Gastrocnemius medialis (tissue), 4 donors: ENCODE measurements at regions not wholly inside any gene's neighbourhood (a gene's known extent, or its start where the extent isn't known, plus 50 kb on each side); places are given as distances from the start of the nearest gene placed in this dataset.
A peak's percentile ranks its signal among the peaks of the same experiment; 100 is the strongest.

Experiments used
- ATAC-seq, 2 donors: fragments of 150-250 bp; one replicate each; pipeline ENCODE4 v1.9.1; 2016
- DNase-seq, 2 donors: peaks; one replicate each; pipeline ENCODE4 v3.0.0-alpha.2; 2019
- H3K27ac ChIP-seq, 4 donors: fragments of 200-600 bp; sonication (generic); 1 replicate in 1 of 4; 2 replicates in 3 of 4; pipeline ENCODE4 v1.5.1; 2016 to 2018; ENCODE audit warnings: mild to moderate bottlenecking in 2 of 4, moderate library complexity in 1 of 4
- H3K27me3 ChIP-seq, 3 donors: fragments of 200-600 bp; sonication (generic) in 2 of 3; 1 replicate in 1 of 3; 2 replicates in 2 of 3; pipeline versions ENCODE4 v1.5.1 to v1.6.0; 2016 to 2019; ENCODE audit warnings: mild to moderate bottlenecking in 1 of 3, moderate library complexity in 1 of 3
- H3K36me3 ChIP-seq, 2 donors: fragments of 200-600 bp; sonication (generic) in 1 of 2; one replicate each; pipeline ENCODE4 v1.5.1; 2017 to 2018
- H3K4me1 ChIP-seq, 2 donors: fragments of 200-600 bp; sonication (generic) in 1 of 2; one replicate each; pipeline ENCODE4 v1.5.1; 2016 to 2017; ENCODE audit warnings: mild to moderate bottlenecking in 2 of 2
- H3K4me3 ChIP-seq, 4 donors: fragments of 200-600 bp; sonication (generic) in 3 of 4; 1 replicate in 1 of 4; 2 replicates in 3 of 4; pipeline ENCODE4 v1.5.1; 2016 to 2019; ENCODE audit warnings: mild to moderate bottlenecking in 2 of 4
- H3K9me3 ChIP-seq, 3 donors: fragments of 200-600 bp; sonication (generic) in 2 of 3; 1 replicate in 1 of 3; 2 replicates in 2 of 3; pipeline ENCODE4 v1.5.1; 2016 to 2019
- CTCF ChIP-seq, 5 experiments: fragments of 450-650 bp in 3 of 5; fragments of 200-600 bp in 2 of 5; sonication (generic) in 2 of 5; IDR thresholded peaks in 4 of 5; conservative IDR thresholded peaks in 1 of 5; 1 replicate in 4 of 5; 2 replicates in 1 of 5; pipeline ENCODE4 v1.5.1; 2016 to 2019; ENCODE audit warnings: antibody characterized with exemption in 5 of 5, mild to moderate bottlenecking in 3 of 5, moderate library complexity in 3 of 5
- POLR2A ChIP-seq, 2 donors: fragments of 450-650 bp; IDR thresholded peaks; one replicate each; pipeline ENCODE4 v1.6.1; 2017; ENCODE audit warnings: antibody characterized with exemption in 2 of 2, mild to moderate bottlenecking in 2 of 2, moderate library complexity in 2 of 2
- in situ Hi-C, 4 donors: fragments of 200-750 bp; cut with MboI; loops; one replicate each; pipeline versions ENCODE4 v1.15.0 to v1.8.0; 2017; ENCODE audit warnings: low sequenced_read_pairs in 4 of 4
- intact Hi-C: fragments of 100-400 bp; cut with DNase I; formaldehyde crosslinking; loops from one replicate; pipeline ENCODE4 v1.15.1; 2023; ENCODE audit warnings: low total_unique reads

- intact Hi-C loops (no loop called here), in situ Hi-C loops (no loop called here)
- Histone ChIP-seq H3K27me3 (no peaks in the 10 kb centered on the region), H3K27ac (no peak overlapping the region), H3K9me3 (no peaks in the 10 kb centered on the region), H3K4me3 (no peak overlapping the region), H3K36me3 (no peaks in the 10 kb centered on the region), H3K4me1 (no peaks in the 10 kb centered on the region)
- DNase-seq = no peak
- TF ChIP-seq POLR2A (IDR thresholded peaks at IDR 0.05) = no peak
- ATAC-seq = no peak
Observed at GRCh38 chr3:24607281-24607680, 112.6 kb upstream of the THRB start.

- H3K27ac ChIP-seq = no peak overlapping the region
- H3K9me3 ChIP-seq = no peaks in the 10 kb centered on the region
- TF ChIP-seq POLR2A (IDR thresholded peaks at IDR 0.05) (no peak), CTCF (IDR thresholded peaks at IDR 0.05 in 4 of 5, conservative IDR thresholded peaks at IDR 0.05 in 1 of 5) (no peak)
- in situ Hi-C loops = no loop called here
- no peak overlapping the region for H3K4me3 ChIP-seq
- no peak for ATAC-seq
- intact Hi-C loops = no loop called here
- peak in 1 of 2 donors; percentile 16 for DNase-seq
- no peaks in the 10 kb centered on the region for H3K36me3 ChIP-seq
- no peaks in the 10 kb centered on the region for H3K27me3 ChIP-seq
- no peaks in the 10 kb centered on the region for H3K4me1 ChIP-seq
Observed at GRCh38 chr3:24608701-24609390, 114.2 kb upstream of the THRB start.

- Histone ChIP-seq H3K27ac (no peak overlapping the region), H3K9me3 (no peaks in the 10 kb centered on the region)
Observed at GRCh38 chr3:24614359-24614758, 119.7 kb upstream of the THRB start.

DNA sequence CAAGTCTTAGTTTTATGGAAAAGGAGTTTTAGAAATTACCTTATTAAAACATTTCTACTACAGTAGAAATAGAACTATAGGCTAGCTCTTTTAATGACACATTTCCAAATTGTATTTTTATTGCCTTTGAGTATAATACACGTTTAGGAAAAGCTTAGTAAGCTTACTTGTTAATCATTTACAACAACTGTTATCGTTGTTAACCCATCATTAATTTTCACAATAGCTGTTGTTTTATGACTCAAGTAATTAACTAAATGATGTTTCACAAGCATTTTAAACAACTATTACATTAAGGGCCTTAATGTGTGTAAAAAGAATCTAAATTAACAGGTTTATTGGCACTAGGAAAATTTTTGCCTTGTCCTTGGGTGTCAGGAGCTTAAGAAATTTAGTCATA is 120.5 kb upstream of the THRB start:
- ATAC-seq = no peak
- TF ChIP-seq CTCF (IDR thresholded peaks at IDR 0.05 in 4 of 5, conservative IDR thresholded peaks at IDR 0.05 in 1 of 5) (no peak), POLR2A (IDR thresholded peaks at IDR 0.05) (no peak)
- intact Hi-C loops = no loop called here
- Histone ChIP-seq H3K9me3 (no peaks in the 10 kb centered on the region), H3K27me3 (no peaks in the 10 kb centered on the region), H3K36me3 (no peaks in the 10 kb centered on the region), H3K4me1 (no peaks in the 10 kb centered on the region), H3K4me3 (no peak overlapping the region), H3K27ac (no peak overlapping the region)
- no peak for DNase-seq
- in situ Hi-C loops = no loop called here

More at GRCh38 chr3:24614359-24614758, 119.7 kb upstream of the THRB start:
- Histone ChIP-seq H3K4me3 (no peak overlapping the region), H3K27me3 (no peaks in the 10 kb centered on the region), H3K4me1 (no peaks in the 10 kb centered on the region), H3K36me3 (no peaks in the 10 kb centered on the region)
- ATAC-seq (no peak), DNase-seq (no peak)
- in situ Hi-C loops = no loop called here
- TF ChIP-seq POLR2A (IDR thresholded peaks at IDR 0.05) (no peak), CTCF (IDR thresholded peaks at IDR 0.05 in 4 of 5, conservative IDR thresholded peaks at IDR 0.05 in 1 of 5) (no peak)
- intact Hi-C loops = no loop called here

DNA sequence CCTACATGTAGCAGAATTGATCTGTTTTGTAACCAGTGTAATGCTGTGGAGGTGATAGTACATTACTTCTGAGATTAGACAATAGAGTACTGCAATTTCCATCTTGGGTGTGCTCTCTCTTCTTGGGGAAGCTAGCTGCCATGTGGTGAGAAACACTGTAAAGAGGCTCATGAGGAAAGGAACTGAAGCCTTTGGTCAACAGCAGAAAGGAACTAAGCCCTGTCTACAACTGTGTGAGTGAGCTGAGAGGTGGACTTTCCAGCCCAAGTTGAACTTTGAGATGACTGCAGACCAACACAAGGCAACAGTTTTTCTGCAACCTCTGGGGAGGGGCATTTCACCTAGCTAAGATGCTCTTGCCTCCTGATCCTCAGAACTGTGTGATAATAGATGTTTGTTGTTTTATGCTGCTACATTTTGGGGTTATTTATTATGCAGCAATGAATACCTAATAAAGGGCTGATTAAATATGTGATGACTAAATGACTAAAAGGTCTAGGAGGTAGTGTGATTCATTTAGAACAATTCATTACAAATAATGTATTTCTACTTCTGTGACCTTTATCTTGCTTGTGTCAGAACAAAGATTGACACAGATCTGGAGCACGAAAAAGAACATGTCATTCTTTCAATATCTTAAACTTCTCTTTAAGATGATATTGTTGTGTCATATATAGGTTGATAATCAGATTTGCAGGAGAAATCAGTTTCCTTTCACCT is 121.6 kb upstream of the THRB start:
- H3K27ac ChIP-seq = no peak overlapping the region
- intact Hi-C loops (no loop called here), in situ Hi-C loops (no loop called here)
- DNase-seq = no peak
- H3K9me3 ChIP-seq = no peaks in the 10 kb centered on the region
- no peak for TF ChIP-seq POLR2A (IDR thresholded peaks at IDR 0.05)
- no peak for TF ChIP-seq CTCF (IDR thresholded peaks at IDR 0.05 in 4 of 5, conservative IDR thresholded peaks at IDR 0.05 in 1 of 5)
- H3K36me3 ChIP-seq = no peaks in the 10 kb centered on the region
- no peak for ATAC-seq
- no peaks in the 10 kb centered on the region for H3K27me3 ChIP-seq
- H3K4me3 ChIP-seq = no peak overlapping the region
- H3K4me1 ChIP-seq = no peaks in the 10 kb centered on the region
